ENCODE measurements at regions not wholly inside any gene's neighbourhood (a gene's known extent, or its start where the extent isn't known, plus 50 kb on each side); places are given as distances from the start of the nearest gene placed in this dataset.

DNA sequence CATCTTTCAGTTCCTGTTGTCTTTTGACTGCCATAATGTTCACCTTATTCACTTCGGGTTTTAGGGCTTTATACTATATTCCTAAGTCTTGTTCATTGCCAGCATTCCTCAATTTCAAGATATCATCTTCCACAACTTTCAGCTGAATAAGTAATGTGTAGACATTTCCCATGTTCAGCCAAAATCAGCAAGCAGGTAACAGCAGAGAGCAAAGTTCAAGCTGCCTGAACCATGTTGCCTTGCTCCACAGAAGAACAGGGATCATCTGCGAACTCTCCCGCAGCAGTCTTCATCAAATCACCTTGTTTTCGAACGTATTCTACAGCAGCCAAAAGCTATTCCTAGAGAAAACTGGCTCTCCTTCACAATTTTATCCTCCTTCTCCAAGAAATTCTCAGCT is 95.3 kb upstream of the CCDC112 start:
- Histone ChIP-seq H3K4me1 (peaks cover 0 to 3% (median 0%) of the 10 kb centered on the region in 4 donors), H3K27ac (no peak overlapping the region), H3K27me3 (no peaks in the 10 kb centered on the region), H3K4me3 (no peak overlapping the region), H3K36me3 (no peaks in the 10 kb centered on the region), H3K9me3 (no peaks in the 10 kb centered on the region)
- in situ Hi-C loops (cut with MboI; ENCODE audit: low pct_ligation_motif_present in 1 of 4, low pct_unique_long_range_greater_than_20kb in 1 of 4, low sequenced_read_pairs in 3 of 4): no loop called here
- no peak for DNase-seq
- 86 to 93% methylated on average over 5 of the region's 5 CpGs for WGBS, 2 donors (ENCODE audit: low coverage in 1 of 2)
- TF ChIP-seq POLR2AphosphoS5 (IDR thresholded peaks at IDR 0.05) (no peak), POLR2A (IDR thresholded peaks at IDR 0.05) (no peak), EP300 (IDR thresholded peaks at IDR 0.05; ENCODE audit: low read depth) (no peak)
- TF ChIP-seq, protein P1, sequence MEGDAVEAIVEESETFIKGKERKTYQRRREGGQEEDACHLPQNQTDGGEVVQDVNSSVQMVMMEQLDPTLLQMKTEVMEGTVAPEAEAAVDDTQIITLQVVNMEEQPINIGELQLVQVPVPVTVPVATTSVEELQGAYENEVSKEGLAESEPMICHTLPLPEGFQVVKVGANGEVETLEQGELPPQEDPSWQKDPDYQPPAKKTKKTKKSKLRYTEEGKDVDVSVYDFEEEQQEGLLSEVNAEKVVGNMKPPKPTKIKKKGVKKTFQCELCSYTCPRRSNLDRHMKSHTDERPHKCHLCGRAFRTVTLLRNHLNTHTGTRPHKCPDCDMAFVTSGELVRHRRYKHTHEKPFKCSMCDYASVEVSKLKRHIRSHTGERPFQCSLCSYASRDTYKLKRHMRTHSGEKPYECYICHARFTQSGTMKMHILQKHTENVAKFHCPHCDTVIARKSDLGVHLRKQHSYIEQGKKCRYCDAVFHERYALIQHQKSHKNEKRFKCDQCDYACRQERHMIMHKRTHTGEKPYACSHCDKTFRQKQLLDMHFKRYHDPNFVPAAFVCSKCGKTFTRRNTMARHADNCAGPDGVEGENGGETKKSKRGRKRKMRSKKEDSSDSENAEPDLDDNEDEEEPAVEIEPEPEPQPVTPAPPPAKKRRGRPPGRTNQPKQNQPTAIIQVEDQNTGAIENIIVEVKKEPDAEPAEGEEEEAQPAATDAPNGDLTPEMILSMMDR (IDR thresholded peaks at IDR 0.05): no peak
- intact Hi-C loops (cut with DNase I; ENCODE audit: low total_unique reads): no loop called here

DNA sequence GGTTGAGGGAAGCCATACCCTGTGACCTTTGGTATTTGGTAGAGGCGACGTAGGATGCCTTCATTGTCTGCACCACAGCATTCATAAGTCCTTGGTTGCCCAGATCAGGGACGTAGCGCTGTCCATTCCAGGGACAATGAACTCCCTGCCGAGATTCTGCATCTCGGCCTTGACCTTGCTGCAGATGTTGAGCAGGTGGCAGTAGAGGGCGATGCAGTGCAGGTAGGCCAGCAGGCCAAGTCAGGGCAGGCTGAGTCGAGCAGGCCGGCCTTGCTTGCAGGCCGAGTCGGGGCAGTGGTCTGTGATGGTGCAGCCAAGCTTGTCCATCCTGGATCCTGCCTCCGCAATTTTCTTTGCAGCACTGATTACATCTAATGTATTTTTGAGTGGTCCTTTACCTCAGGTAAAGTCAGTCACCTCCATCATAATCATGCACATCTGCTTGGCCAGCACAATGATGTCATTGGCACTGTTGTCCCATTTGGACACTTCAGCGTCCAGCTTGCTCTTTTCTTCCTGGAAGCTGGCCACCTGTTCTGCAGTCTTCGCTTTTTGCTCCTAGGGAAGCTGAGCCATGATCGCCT is 93.4 kb upstream of the CCDC112 start:
- Histone ChIP-seq H3K27me3 (no peaks in the 10 kb centered on the region), H3K27ac (no peak overlapping the region), H3K9me3 (no peaks in the 10 kb centered on the region), H3K4me3 (no peak overlapping the region), H3K4me1 (no peaks in the 10 kb centered on the region), H3K36me3 (no peaks in the 10 kb centered on the region)
- in situ Hi-C loops (cut with MboI; ENCODE audit: low pct_ligation_motif_present in 1 of 4, low pct_unique_long_range_greater_than_20kb in 1 of 4, low sequenced_read_pairs in 3 of 4): no loop called here
- 91% methylated on average over 15 of the region's 15 CpGs; no CpG with 5 or more reads in 1 of the 2 donors for WGBS, 2 donors (ENCODE audit: low coverage in 1 of 2)
- no peak for TF ChIP-seq POLR2A (IDR thresholded peaks at IDR 0.05)
- TF ChIP-seq, protein P1 (IDR thresholded peaks at IDR 0.05): peak in 1 of 5 experiments; percentile 10
- TF ChIP-seq POLR2AphosphoS5 (IDR thresholded peaks at IDR 0.05): no peak
- TF ChIP-seq EP300 (IDR thresholded peaks at IDR 0.05; ENCODE audit: low read depth): no peak
- intact Hi-C loops (cut with DNase I; ENCODE audit: low total_unique reads): no loop called here
- no peak for DNase-seq

DNA sequence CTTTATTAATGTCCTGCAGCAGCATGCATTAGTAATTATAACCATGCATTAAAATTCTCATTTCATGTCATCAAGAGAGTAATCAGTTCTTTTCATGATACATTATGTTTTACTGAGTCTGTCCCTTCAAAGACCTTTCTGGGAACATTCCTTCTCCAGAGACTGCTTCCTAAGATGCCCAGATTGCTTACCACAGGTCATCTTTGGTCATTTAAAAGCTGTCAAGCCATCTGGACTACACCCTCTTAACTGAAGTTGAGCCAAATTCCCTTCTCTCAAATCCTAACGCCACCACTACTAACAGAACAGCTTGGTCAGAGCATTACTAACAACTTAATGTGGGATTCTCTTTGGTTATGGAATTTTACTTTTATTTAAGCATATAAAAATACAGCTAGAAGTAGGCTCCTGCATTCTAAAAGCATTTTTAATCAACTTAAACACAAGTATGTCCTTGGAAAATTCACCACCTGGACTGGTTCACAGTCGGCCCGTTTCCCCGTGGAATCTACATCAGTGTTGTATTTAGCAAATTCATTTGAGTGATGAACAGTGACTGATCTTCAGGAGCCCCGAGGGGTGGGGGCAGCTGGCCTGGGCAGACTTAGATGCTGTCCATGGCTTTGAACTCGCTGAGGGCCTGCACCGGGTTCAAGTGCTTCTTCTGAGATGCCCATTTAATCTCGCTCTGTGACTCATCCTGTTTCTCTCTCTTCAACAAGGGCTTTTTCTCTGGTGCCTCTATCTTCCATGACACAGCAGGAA is 92.8 kb upstream of the CCDC112 start:
- no peaks in the 10 kb centered on the region for H3K27me3 ChIP-seq
- no peaks in the 10 kb centered on the region for H3K9me3 ChIP-seq
- H3K4me3 ChIP-seq: no peak overlapping the region
- intact Hi-C loops (cut with DNase I; ENCODE audit: low total_unique reads) (no loop called here), in situ Hi-C loops (cut with MboI; ENCODE audit: low pct_ligation_motif_present in 1 of 4, low pct_unique_long_range_greater_than_20kb in 1 of 4, low sequenced_read_pairs in 3 of 4) (no loop called here)
- no peaks in the 10 kb centered on the region for H3K4me1 ChIP-seq
- TF ChIP-seq POLR2A (IDR thresholded peaks at IDR 0.05) (no peak), EP300 (IDR thresholded peaks at IDR 0.05; ENCODE audit: low read depth) (no peak), POLR2AphosphoS5 (IDR thresholded peaks at IDR 0.05) (no peak)
- TF ChIP-seq, protein P1 (IDR thresholded peaks at IDR 0.05): no peak
- no peak for DNase-seq
- H3K36me3 ChIP-seq: no peaks in the 10 kb centered on the region
- WGBS, 2 donors (ENCODE audit: low coverage in 1 of 2): 71 to 85% methylated on average over 2 to 8 of the region's 8 CpGs
- H3K27ac ChIP-seq: no peak overlapping the region

DNA sequence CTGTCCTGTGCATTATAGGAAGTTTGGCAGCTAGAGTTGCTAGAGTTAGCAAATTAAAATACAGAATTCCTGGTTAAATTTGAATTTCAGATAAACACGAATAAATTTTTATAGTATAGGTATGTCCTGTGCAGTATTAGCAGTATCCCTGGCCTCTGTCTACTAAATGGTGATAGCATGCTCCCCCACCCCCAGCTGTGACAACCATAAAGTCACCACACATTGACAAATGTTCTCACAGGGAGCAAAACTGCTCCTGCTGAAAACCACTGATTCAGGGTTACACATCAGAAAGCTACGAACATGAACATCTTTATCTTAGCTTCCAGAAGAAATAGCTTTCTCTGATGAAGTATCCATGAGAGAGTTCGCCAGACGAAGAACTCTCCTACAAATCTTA is 91.8 kb upstream of the CCDC112 start:
- 82 to 83% methylated on average over 4 of the region's 4 CpGs for WGBS, 2 donors (ENCODE audit: low coverage in 1 of 2)
- no peak for TF ChIP-seq POLR2AphosphoS5 (IDR thresholded peaks at IDR 0.05)
- Histone ChIP-seq H3K4me3 (no peak overlapping the region), H3K27me3 (no peaks in the 10 kb centered on the region), H3K36me3 (no peaks in the 10 kb centered on the region), H3K27ac (no peak overlapping the region), H3K4me1 (no peaks in the 10 kb centered on the region), H3K9me3 (no peaks in the 10 kb centered on the region)
- in situ Hi-C loops (cut with MboI; ENCODE audit: low pct_ligation_motif_present in 1 of 4, low pct_unique_long_range_greater_than_20kb in 1 of 4, low sequenced_read_pairs in 3 of 4): no loop called here
- DNase-seq: no peak
- intact Hi-C loops (cut with DNase I; ENCODE audit: low total_unique reads): no loop called here

Measured in transverse colon (tissue), 4 donors.